RKO (cell line): ENCODE measurements at regions not wholly inside any gene's neighbourhood (a gene's known extent, or its start where the extent isn't known, plus 50 kb on each side); places are given as distances from the start of the nearest gene placed in this dataset.
"Not testable (repeated sequence)": the region's sequence is repeated elsewhere in the genome, so short reads cannot be mapped to it uniquely, and the experiment has no call there.

Source experiments
- DNase-seq: peaks from one replicate; pipeline ENCODE4 v3.0.0-alpha.2; 2016; ENCODE audit warnings: low spot score

DNA sequence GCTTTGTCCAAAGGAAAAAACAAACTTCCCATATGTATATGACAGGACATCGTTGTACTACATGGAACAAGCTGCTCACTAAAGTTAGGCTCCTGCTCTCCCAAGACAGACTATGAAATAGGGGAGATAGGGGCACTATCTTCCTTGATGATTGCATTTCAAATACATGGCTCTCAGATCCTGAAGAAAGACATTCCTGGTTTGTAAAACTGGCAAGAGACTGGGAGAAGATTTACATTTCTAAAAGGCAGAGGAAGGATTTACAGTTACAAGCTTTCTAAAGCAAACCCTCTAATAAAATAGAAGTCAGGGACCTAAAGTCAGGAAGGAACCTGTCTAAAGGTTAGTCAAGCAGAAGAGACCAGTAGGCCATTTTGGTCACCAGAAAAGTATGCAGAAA lies 103.7 kb downstream of the SLC17A6 start:
- DNase-seq = no peak

- not testable (repeated sequence) for DNase-seq
Measured at GRCh38 chr11:22435582-22435981, 97.4 kb downstream of the SLC17A6 start.

DNA sequence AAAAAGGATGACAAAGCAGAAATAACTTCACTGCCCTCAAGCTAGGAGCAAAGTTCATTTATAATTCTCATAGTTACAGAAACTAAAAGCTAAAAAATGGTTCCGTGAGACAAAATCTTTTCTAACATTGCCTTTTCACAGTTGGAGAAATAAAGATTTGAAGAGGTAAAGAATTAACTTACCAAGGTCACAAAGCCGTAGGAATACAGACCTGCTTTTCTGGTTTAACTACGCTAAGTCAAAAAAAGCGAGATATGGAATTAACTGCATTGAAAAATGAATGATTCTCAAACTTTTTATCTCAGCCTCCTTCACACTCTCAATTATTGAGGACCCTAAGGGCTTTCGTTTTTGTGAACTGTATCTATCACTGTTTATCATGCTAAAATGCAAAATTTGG lies 95.3 kb downstream of the SLC17A6 start:
- no peak for DNase-seq

DNA sequence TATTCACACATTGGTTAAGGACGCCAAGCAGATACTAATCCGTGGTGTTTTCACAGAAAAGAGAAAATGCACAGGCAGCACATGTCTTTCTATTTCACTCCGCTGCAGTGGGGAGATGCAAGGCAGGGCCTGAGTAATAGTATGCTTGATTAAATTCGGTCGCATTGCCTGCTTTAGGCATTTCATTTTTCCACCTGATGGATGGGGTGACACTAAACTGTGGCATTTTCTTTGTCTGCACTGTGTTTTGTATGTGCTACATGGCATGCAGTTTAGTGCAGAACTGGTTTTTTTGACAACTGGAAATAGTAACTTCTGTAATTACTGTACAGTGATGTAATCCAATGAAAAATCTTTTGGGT lies 94.9 kb downstream of the SLC17A6 start:
- DNase-seq = no peak

GRCh38 chr11:22432291-22433093 lies 94.3 kb downstream of the SLC17A6 start:
- no peak for DNase-seq

GRCh38 chr11:22431106-22431505 lies 92.9 kb downstream of the SLC17A6 start:
- no peak for DNase-seq

DNA sequence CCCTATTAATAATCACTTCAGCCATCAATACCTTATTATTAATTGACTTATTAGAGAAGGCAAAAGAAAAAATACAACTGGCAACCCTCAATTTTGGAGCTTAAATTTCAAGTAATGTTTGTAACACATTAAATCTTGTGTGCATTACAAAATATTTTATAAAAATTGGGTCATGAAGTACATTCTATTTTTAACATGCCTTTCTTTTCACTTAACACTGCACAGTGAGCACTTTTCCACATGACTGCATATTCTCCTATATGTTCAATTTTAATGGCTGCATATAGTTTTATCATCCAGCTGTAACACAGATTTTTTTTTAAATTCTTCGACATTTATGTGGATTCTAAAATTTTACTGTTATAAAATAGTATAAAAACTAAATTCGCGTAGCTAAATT lies 92.5 kb downstream of the SLC17A6 start:
- DNase-seq = no peak

DNA sequence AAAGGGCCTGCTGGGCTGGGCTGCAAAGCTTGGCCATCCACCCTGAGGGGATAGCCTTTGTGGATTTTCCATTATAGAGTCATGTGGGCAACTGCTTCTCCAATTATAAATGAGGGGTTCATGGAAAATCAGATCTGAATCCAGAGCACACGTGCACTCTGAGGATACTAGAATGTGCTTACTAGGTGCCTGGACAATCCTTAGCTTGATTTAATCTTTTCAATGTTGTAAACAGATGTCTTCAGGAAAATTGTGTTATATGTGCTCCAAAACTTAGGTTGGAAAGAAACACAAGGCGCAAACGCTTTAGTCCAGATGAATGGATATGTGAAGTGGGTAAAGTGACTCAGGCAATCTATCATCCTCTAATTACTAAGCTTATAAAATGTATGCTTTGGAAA lies 92.0 kb downstream of the SLC17A6 start:
- DNase-seq = no peak
